ENCODE measurements at regions not wholly inside any gene's neighbourhood (a gene's known extent, or its start where the extent isn't known, plus 50 kb on each side); places are given as distances from the start of the nearest gene placed in this dataset. TPM values are rescaled to one million over a fixed set of nuclear protein-coding genes. Genes with fewer than 3 reads are reported as not detected.

Small RNAs in the stretch of these regions (small RNA-seq; reads per million reads assigned to genes)
- gene RF00045: not detected
